DND-41 (cell line): ENCODE measurements at regions not wholly inside any gene's neighbourhood (a gene's known extent, or its start where the extent isn't known, plus 50 kb on each side); places are given as distances from the start of the nearest gene placed in this dataset.

ENCODE experiments used
- ATAC-seq: fragments of 200-7000 bp; cut with Tn5 transposase; 3 replicates; pipeline ENCODE4 v1.9.1; 2021; ENCODE audit warnings: low read depth; ENCODE audit not compliant: insufficient read depth
- DNase-seq: peaks from one replicate; pipeline ENCODE4 v3.0.0-alpha.2; 2020
- H2AFZ ChIP-seq: 2 replicates; pipeline ENCODE4 v1.6.0; 2012; ENCODE audit warnings: low read depth, low read length
- H3K27ac ChIP-seq: 2 replicates; pipeline ENCODE4 v1.5.1; 2012; ENCODE audit warnings: low read length, inconsistent platforms
- H3K27me3 ChIP-seq: fragments of 200-600 bp; sonication (generic); 2 replicates; pipeline ENCODE4 v1.6.0; 2012; ENCODE audit warnings: low read length, mild to moderate bottlenecking, inconsistent platforms; ENCODE audit not compliant: insufficient read depth, poor library complexity
- H3K36me3 ChIP-seq: 2 replicates; pipeline ENCODE4 v1.5.1; 2012; ENCODE audit warnings: low read length, inconsistent platforms; ENCODE audit not compliant: insufficient read depth
- H3K4me1 ChIP-seq: 2 replicates; pipeline ENCODE4 v1.5.1; 2012; ENCODE audit warnings: mild to moderate bottlenecking, low read length; ENCODE audit not compliant: insufficient read depth
- H3K4me2 ChIP-seq: 2 replicates; pipeline ENCODE4 v1.6.0; 2012; ENCODE audit warnings: mild to moderate bottlenecking, moderate library complexity, low read length, inconsistent platforms; ENCODE audit not compliant: insufficient read depth
- H3K4me3 ChIP-seq, 2 experiments: fragments of 200-600 bp in 1 of 2; shearing (Covaris generic) in 1 of 2; 2 replicates each; pipeline ENCODE4 v1.5.1; 2012 to 2016; ENCODE audit warnings: inconsistent platforms in 2 of 2, low read length in 2 of 2, mild to moderate bottlenecking in 2 of 2, low read depth in 1 of 2, moderate library complexity in 1 of 2
- H3K79me2 ChIP-seq: 2 replicates; pipeline ENCODE4 v1.6.0; 2012; ENCODE audit warnings: low read length, inconsistent platforms; ENCODE audit not compliant: insufficient read depth
- H3K9ac ChIP-seq: 2 replicates; pipeline ENCODE4 v1.6.0; 2012; ENCODE audit warnings: low read depth, mild to moderate bottlenecking, inconsistent platforms, low read length, moderate library complexity
- H3K9me3 ChIP-seq: 2 replicates; pipeline ENCODE4 v1.5.1; 2012; ENCODE audit warnings: low read length, moderate library complexity, mild to moderate bottlenecking, inconsistent platforms; ENCODE audit not compliant: insufficient read depth, severe bottlenecking
- H4K20me1 ChIP-seq: 2 replicates; pipeline ENCODE4 v1.6.0; 2012; ENCODE audit warnings: low read length; ENCODE audit not compliant: insufficient read depth
- EZH2 ChIP-seq: IDR thresholded peaks from 3 replicates; pipeline ENCODE4 v1.6.1; 2012; ENCODE audit warnings: borderline replicate concordance, low read depth, mild to moderate bottlenecking, moderate library complexity, low read length, inconsistent platforms; ENCODE audit not compliant: severe bottlenecking
- TF ChIP-seq, protein P1 (sequence below): IDR thresholded peaks from 2 replicates; pipeline ENCODE4 v1.5.1; 2012; ENCODE audit warnings: borderline replicate concordance, low read length, moderate library complexity, mild to moderate bottlenecking; ENCODE audit not compliant: poor library complexity, severe bottlenecking; ENCODE audit errors: extremely low read depth

DNA sequence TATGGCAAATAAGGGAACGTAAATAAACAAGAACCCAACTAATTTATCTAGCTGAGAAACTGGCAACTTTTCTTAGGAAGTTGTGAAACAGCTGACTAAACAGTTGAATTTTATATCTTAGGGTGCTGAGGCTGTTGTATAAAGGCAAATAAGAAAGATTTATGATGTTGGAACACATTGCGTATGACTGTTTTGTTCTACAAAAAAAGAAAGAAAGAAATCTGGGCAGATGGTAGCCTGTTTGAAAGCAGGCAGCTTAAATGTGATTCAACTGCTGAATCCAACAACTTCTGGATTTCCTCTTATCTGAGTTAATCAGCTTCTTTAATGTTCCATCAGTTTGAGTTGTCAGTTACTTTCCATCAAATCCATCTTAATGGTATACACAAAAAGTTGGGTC, 214.5 kb downstream of the SNX13 start:
- Histone ChIP-seq H3K27ac (no peak overlapping the region), H3K36me3 (no peaks in the 10 kb centered on the region), H3K4me2 (no peak overlapping the region), H2AFZ (no peak overlapping the region), H3K4me1 (no peaks in the 10 kb centered on the region), H3K9ac (no peak overlapping the region), H4K20me1 (no peaks in the 10 kb centered on the region), H3K27me3 (no peaks in the 10 kb centered on the region), H3K4me3 (no peak overlapping the region), H3K79me2 (no peaks in the 10 kb centered on the region), H3K9me3 (no peaks in the 10 kb centered on the region)
- TF ChIP-seq EZH2, result no peak
- TF ChIP-seq, protein P1, sequence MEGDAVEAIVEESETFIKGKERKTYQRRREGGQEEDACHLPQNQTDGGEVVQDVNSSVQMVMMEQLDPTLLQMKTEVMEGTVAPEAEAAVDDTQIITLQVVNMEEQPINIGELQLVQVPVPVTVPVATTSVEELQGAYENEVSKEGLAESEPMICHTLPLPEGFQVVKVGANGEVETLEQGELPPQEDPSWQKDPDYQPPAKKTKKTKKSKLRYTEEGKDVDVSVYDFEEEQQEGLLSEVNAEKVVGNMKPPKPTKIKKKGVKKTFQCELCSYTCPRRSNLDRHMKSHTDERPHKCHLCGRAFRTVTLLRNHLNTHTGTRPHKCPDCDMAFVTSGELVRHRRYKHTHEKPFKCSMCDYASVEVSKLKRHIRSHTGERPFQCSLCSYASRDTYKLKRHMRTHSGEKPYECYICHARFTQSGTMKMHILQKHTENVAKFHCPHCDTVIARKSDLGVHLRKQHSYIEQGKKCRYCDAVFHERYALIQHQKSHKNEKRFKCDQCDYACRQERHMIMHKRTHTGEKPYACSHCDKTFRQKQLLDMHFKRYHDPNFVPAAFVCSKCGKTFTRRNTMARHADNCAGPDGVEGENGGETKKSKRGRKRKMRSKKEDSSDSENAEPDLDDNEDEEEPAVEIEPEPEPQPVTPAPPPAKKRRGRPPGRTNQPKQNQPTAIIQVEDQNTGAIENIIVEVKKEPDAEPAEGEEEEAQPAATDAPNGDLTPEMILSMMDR, result no peak
- DNase-seq, result no peak
- no peak for ATAC-seq

DNA sequence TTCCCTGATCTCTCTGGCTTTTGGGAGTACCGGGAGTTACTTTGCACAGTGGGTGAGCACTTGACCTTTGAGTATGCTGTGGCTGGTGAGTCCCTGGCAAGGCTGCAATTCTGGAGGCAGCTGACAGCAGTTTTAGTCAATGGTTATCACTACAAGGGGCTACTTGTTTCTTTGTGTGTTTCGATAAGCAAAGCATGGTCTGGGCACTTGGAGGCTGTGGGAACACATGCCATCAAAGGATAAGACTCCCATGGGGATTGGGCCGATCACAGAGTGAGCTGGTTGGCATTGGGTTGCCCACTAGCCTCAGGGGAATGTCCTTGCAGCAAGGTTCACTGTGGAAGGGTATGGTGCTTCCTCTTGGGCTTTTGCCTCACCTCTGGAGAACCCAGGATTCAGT, 208.2 kb downstream of the SNX13 start:
- ATAC-seq (no peak), DNase-seq (no peak)
- no peak overlapping the region for H2AFZ ChIP-seq
- no peak for TF ChIP-seq EZH2
- TF ChIP-seq, protein P1, result no peak
- no peak overlapping the region for H3K4me3 ChIP-seq
- H4K20me1 ChIP-seq, result no peaks in the 10 kb centered on the region
- no peaks in the 10 kb centered on the region for H3K36me3 ChIP-seq
- H3K4me2 ChIP-seq, result no peak overlapping the region
- no peaks in the 10 kb centered on the region for H3K27me3 ChIP-seq
- H3K4me1 ChIP-seq, result no peaks in the 10 kb centered on the region
- no peak overlapping the region for H3K27ac ChIP-seq
- H3K9ac ChIP-seq, result no peak overlapping the region
- H3K79me2 ChIP-seq, result no peaks in the 10 kb centered on the region
- peaks cover 2% of the 10 kb centered on the region for H3K9me3 ChIP-seq
